HG02884 (cell line): ENCODE measurements at regions not wholly inside any gene's neighbourhood (a gene's known extent, or its start where the extent isn't known, plus 50 kb on each side); places are given as distances from the start of the nearest gene placed in this dataset.
"Not testable (repeated sequence)": the region's sequence is repeated elsewhere in the genome, so short reads cannot be mapped to it uniquely, and the experiment has no call there.

Source experiments
- ATAC-seq: cut with Tn5 transposase; IDR thresholded peaks from one replicate; pipeline ENCODE4 v1.9.1; 2021; ENCODE audit warnings: mild to moderate bottlenecking, moderate library complexity; ENCODE audit not compliant: unreplicated experiment

- ATAC-seq: no peak
These were observed 643.4 kb downstream of the QKI start for GRCh38 chr6:164057876-164058275.

GRCh38 chr6:164051427-164051826 lies 636.9 kb downstream of the QKI start:
- ATAC-seq: no peak

GRCh38 chr6:164049517-164049988 lies 635.0 kb downstream of the QKI start:
- ATAC-seq: no peak

- no peak for ATAC-seq
These were observed 634.5 kb downstream of the QKI start for GRCh38 chr6:164048840-164049516.

GRCh38 chr6:164045082-164045481 lies 630.6 kb downstream of the QKI start:
- no peak for ATAC-seq

- not testable (repeated sequence) for ATAC-seq
These were observed 629.1 kb downstream of the QKI start for GRCh38 chr6:164043656-164044055.

GRCh38 chr6:164042212-164042611 lies 627.7 kb downstream of the QKI start:
- no peak for ATAC-seq

GRCh38 chr6:164040994-164041393 lies 626.5 kb downstream of the QKI start:
- ATAC-seq: no peak

GRCh38 chr6:164039954-164040375 lies 625.4 kb downstream of the QKI start:
- no peak for ATAC-seq

- ATAC-seq: no peak
These were observed 622.8 kb downstream of the QKI start for GRCh38 chr6:164037171-164037870.

GRCh38 chr6:164035900-164036485 lies 621.5 kb downstream of the QKI start:
- ATAC-seq: no peak

GRCh38 chr6:164034602-164035140 lies 620.2 kb downstream of the QKI start:
- ATAC-seq: no peak

GRCh38 chr6:164025180-164025579 lies 610.7 kb downstream of the QKI start:
- ATAC-seq: no peak

- no peak for ATAC-seq
These were observed 609.0 kb downstream of the QKI start for GRCh38 chr6:164023535-164023934.

GRCh38 chr6:164022632-164023031 lies 608.1 kb downstream of the QKI start:
- no peak for ATAC-seq

- no peak for ATAC-seq
These were observed 607.2 kb downstream of the QKI start for GRCh38 chr6:164021589-164022250.

- ATAC-seq: no peak
These were observed 605.6 kb downstream of the QKI start for GRCh38 chr6:164020142-164020541.

GRCh38 chr6:164018133-164018532 lies 603.6 kb downstream of the QKI start:
- no peak for ATAC-seq

GRCh38 chr6:164016056-164016455 lies 601.5 kb downstream of the QKI start:
- no peak for ATAC-seq

GRCh38 chr6:164015088-164015484 lies 600.6 kb downstream of the QKI start:
- ATAC-seq: no peak
